IMR-90 (cell line): ENCODE measurements at regions not wholly inside any gene's neighbourhood (a gene's known extent, or its start where the extent isn't known, plus 50 kb on each side); places are given as distances from the start of the nearest gene placed in this dataset.

Source experiments
- ATAC-seq: fragments of 200-7000 bp; cut with Tn5 transposase; 2 replicates; pipeline ENCODE4 v1.9.1; 2020; ENCODE audit warnings: low read depth, mild to moderate bottlenecking, moderate library complexity
- BruUV-seq: library from RNA; stranded (reverse); fragments of 400-500 nt; replicated peaks from 2 replicates; lab custom pipeline; 2021; lab: Mats Ljungman, UMichigan
- CTCF ChIA-PET: fragments of 300-600 bp; formaldehyde crosslinking; extraction: SDS; loops from one replicate; lab custom pipeline; 2021; ENCODE audit warnings: antibody characterized with exemption; lab: Yijun Ruan, JAX
- POLR2A ChIA-PET: fragments of 300-600 bp; sonication (Branson Sonifier 250); formaldehyde crosslinking; loops from one replicate; lab custom pipeline; 2022; ENCODE audit warnings: antibody characterized with exemption; ENCODE audit not compliant: unreplicated experiment; lab: Charles Lee
- DNase-seq: peaks from one replicate; pipeline ENCODE4 v3.0.0; 2013
- H2AFZ ChIP-seq: replicated peaks from 2 replicates; pipeline ENCODE3; 2013; ENCODE audit warnings: low read length, mild to moderate bottlenecking; ENCODE audit not compliant: poor library complexity
- H2AK5ac ChIP-seq: 2 replicates; pipeline ENCODE4 v1.6.1; 2013; ENCODE audit warnings: low read depth, low read length, inconsistent platforms
- H2AK9ac ChIP-seq: replicated peaks from 2 replicates; pipeline ENCODE3; 2013; ENCODE audit warnings: mild to moderate bottlenecking, low read depth, low read length, moderate library complexity; ENCODE audit not compliant: poor library complexity
- H2BK120ac ChIP-seq: 2 replicates; pipeline ENCODE4 v1.6.1; 2013; ENCODE audit warnings: low read depth, low read length, inconsistent platforms
- H2BK15ac ChIP-seq: 3 replicates; pipeline ENCODE4 v1.6.1; 2013; ENCODE audit warnings: low read depth, low read length, inconsistent platforms
- H2BK20ac ChIP-seq: 2 replicates; pipeline ENCODE4 v1.6.1; 2013; ENCODE audit warnings: low read depth, mild to moderate bottlenecking, inconsistent platforms, low read length, moderate library complexity
- H2BK5ac ChIP-seq: 2 replicates; pipeline ENCODE4 v1.6.1; 2013; ENCODE audit warnings: mild to moderate bottlenecking, low read depth, low read length, inconsistent platforms; ENCODE audit not compliant: poor library complexity, severe bottlenecking
- H3K14ac ChIP-seq: replicated peaks from 2 replicates; pipeline ENCODE4 v1.6.1; 2013; ENCODE audit warnings: low read depth, low read length, inconsistent platforms
- H3K18ac ChIP-seq: 2 replicates; pipeline ENCODE4 v1.6.1; 2013; ENCODE audit warnings: low read depth, low read length, control low read depth
- H3K23ac ChIP-seq: 2 replicates; pipeline ENCODE4 v1.6.1; 2013; ENCODE audit warnings: low read depth, low read length, inconsistent platforms
- H3K27ac ChIP-seq: 2 replicates; pipeline ENCODE4 v1.5.1; 2013; ENCODE audit warnings: mild to moderate bottlenecking, control low read depth, low read length; ENCODE audit not compliant: insufficient read depth
- H3K27me3 ChIP-seq: 2 replicates; pipeline ENCODE4 v1.6.1; 2013; ENCODE audit warnings: low read length; ENCODE audit not compliant: control insufficient read depth, insufficient read depth
- H3K36me3 ChIP-seq: 2 replicates; pipeline ENCODE4 v1.6.1; 2013; ENCODE audit warnings: low read length, mixed read lengths; ENCODE audit not compliant: control insufficient read depth, insufficient read depth
- H3K4ac ChIP-seq: 2 replicates; pipeline ENCODE4 v1.6.1; 2013; ENCODE audit warnings: low read depth, low read length, inconsistent platforms
- H3K4me1 ChIP-seq: 2 replicates; pipeline ENCODE4 v1.6.1; 2013; ENCODE audit warnings: low read length, mixed read lengths; ENCODE audit not compliant: control insufficient read depth, insufficient read depth
- H3K4me2 ChIP-seq: 2 replicates; pipeline ENCODE4 v1.6.1; 2013; ENCODE audit warnings: low read depth, mild to moderate bottlenecking, control low read depth, low read length, moderate library complexity
- H3K4me3 ChIP-seq: 2 replicates; pipeline ENCODE4 v1.5.1; 2013; ENCODE audit warnings: low read depth, mild to moderate bottlenecking, control low read depth, low read length, moderate library complexity; ENCODE audit not compliant: insufficient read depth
- H3K56ac ChIP-seq: 2 replicates; pipeline ENCODE4 v1.6.1; 2013; ENCODE audit warnings: low read length, inconsistent platforms; ENCODE audit not compliant: insufficient read depth; ENCODE audit errors: extremely low read depth
- H3K79me1 ChIP-seq, 2 experiments: 2 replicates each; pipeline ENCODE4 v1.6.1; 2013; ENCODE audit warnings: low read length in 2 of 2, inconsistent platforms in 1 of 2, low read depth in 1 of 2
- H3K9ac ChIP-seq: 2 replicates; pipeline ENCODE4 v1.6.1; 2013; ENCODE audit warnings: low read depth, low read length, control low read depth
- H3K9me1 ChIP-seq: 2 replicates; pipeline ENCODE4 v1.6.1; 2013; ENCODE audit warnings: low read length, inconsistent platforms; ENCODE audit not compliant: insufficient read depth
- H3K9me3 ChIP-seq: 2 replicates; pipeline ENCODE4 v1.6.1; 2013; ENCODE audit warnings: low read length; ENCODE audit not compliant: control insufficient read depth, insufficient read depth
- H4K20me1 ChIP-seq: 2 replicates; pipeline ENCODE4 v1.6.1; 2013; ENCODE audit warnings: low read length, inconsistent platforms; ENCODE audit not compliant: insufficient read depth
- H4K5ac ChIP-seq: 2 replicates; pipeline ENCODE4 v1.6.1; 2013; ENCODE audit warnings: mild to moderate bottlenecking, low read depth, low read length, control low read depth
- H4K8ac ChIP-seq, 2 experiments: 2 replicates each; pipeline ENCODE4 v1.6.1; 2013; ENCODE audit warnings: low read depth in 2 of 2, low read length in 2 of 2, control low read depth in 1 of 2, inconsistent platforms in 1 of 2
- H4K91ac ChIP-seq: 2 replicates; pipeline ENCODE4 v1.6.1; 2013; ENCODE audit warnings: low read depth, low read length, inconsistent platforms; ENCODE audit not compliant: insufficient read depth
- BHLHE40 ChIP-seq: fragments of 150-350 bp; IDR thresholded peaks from 2 replicates; pipeline ENCODE4 v1.6.1; 2016; ENCODE audit warnings: mild to moderate bottlenecking, low read depth, low read length
- CEBPB ChIP-seq: IDR thresholded peaks from 2 replicates; pipeline ENCODE4 v1.6.1; 2012; ENCODE audit warnings: low read depth, low read length, improper control_type of control experiment
- CHD1 ChIP-seq: IDR thresholded peaks from 2 replicates; pipeline ENCODE4 v1.6.1; 2012; ENCODE audit warnings: low read depth, low read length, improper control_type of control experiment
- FOS ChIP-seq: fragments of 150-350 bp; IDR thresholded peaks from 2 replicates; pipeline ENCODE4 v1.6.1; 2016; ENCODE audit warnings: low read depth, low read length
- MAFK ChIP-seq: IDR thresholded peaks from 2 replicates; pipeline ENCODE4 v1.6.1; 2012; ENCODE audit warnings: low read depth, low read length, improper control_type of control experiment
- MAZ ChIP-seq: IDR thresholded peaks from 2 replicates; pipeline ENCODE4 v1.6.1; 2012; ENCODE audit warnings: low read depth, mild to moderate bottlenecking, low read length, improper control_type of control experiment, moderate library complexity, borderline replicate concordance
- NFE2L2 ChIP-seq: fragments of 150-350 bp; IDR thresholded peaks from 2 replicates; pipeline ENCODE4 v1.6.1; 2016; ENCODE audit warnings: low read depth, mild to moderate bottlenecking, low read length
- POLR2A ChIP-seq: IDR thresholded peaks from 2 replicates; pipeline ENCODE4 v1.6.1; 2012; ENCODE audit warnings: mild to moderate bottlenecking, low read depth, low read length
- RAD21 ChIP-seq: IDR thresholded peaks from 2 replicates; pipeline ENCODE4 v1.6.1; 2012; ENCODE audit warnings: low read length, improper control_type of control experiment
- RCOR1 ChIP-seq: IDR thresholded peaks from 2 replicates; pipeline ENCODE4 v1.6.1; 2012; ENCODE audit warnings: mild to moderate bottlenecking, low read length, improper control_type of control experiment; ENCODE audit not compliant: insufficient replicate concordance
- SMC3 ChIP-seq: fragments of 150-350 bp; IDR thresholded peaks from 2 replicates; pipeline ENCODE4 v1.6.1; 2016; ENCODE audit warnings: low read depth, mild to moderate bottlenecking, antibody characterized with exemption, low read length, moderate library complexity
- WGBS, 2 experiments: methylation state at CpG; one replicate each; pipeline versions ENCODE4 v1.1.5 to v1.1.7; 2013; ENCODE audit warnings: missing lambda C conversion rate in 2 of 2; ENCODE audit not compliant: insufficient read length in 1 of 2; ENCODE audit errors: extremely low coverage in 2 of 2; 5-methylcytosine and 5-hydroxymethylcytosine counted together
- dilution Hi-C: fragments of 300-500 bp; cut with HindIII; formaldehyde crosslinking; loops from one replicate; pipeline ENCODE4 v1.14.3; 2018; ENCODE audit warnings: low sequenced_read_pairs; ENCODE audit not compliant: unreplicated experiment
- in situ Hi-C: fragments of 300-500 bp; cut with MboI; formaldehyde crosslinking; loops from 3 replicates; pipeline ENCODE4 v1.14.3; 2019; ENCODE audit warnings: low sequenced_read_pairs, inconsistent platforms, mixed read lengths
- intact Hi-C: fragments of 100-400 bp; cut with micrococcal nuclease; formaldehyde crosslinking; loops from 2 replicates; pipeline ENCODE4 v1.10.0; 2022
- TF ChIP-seq, protein P1 (sequence below): fragments of 150-350 bp; IDR thresholded peaks from 2 replicates; pipeline ENCODE4 v1.6.1; 2016; ENCODE audit warnings: low read depth, mild to moderate bottlenecking, low read length, moderate library complexity, borderline replicate concordance
- TF ChIP-seq, protein P2 (sequence below): fragments of 150-350 bp; IDR thresholded peaks from 2 replicates; pipeline ENCODE4 v1.6.1; 2017; ENCODE audit warnings: mild to moderate bottlenecking, antibody characterized with exemption, low read length, low read depth

DNA sequence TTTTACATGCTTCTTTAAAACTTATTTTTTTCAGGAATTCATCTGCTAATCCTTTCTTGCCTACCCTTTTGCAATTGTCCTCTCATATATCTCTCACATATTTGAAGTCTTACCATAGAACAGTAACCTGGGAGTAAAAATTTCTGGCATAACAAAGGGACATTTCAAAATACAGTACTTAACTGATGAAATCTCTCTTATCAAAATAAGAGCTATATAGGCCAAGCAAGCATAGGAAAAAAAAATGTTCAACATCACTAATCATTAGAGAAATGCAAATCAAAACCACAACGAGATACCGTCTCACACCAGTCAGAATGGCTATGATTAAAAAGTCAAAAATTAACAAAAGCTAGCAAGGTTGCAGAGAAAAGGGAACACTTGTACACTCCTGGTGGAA, 2062.7 kb upstream of the CDH6 start:
- no peak overlapping the region for H4K5ac ChIP-seq
- WGBS, 2 experiments: no CpG with 5 or more reads among the region's 2 CpGs
- no peak overlapping the region for H2BK5ac ChIP-seq
- H3K27me3 ChIP-seq: no peaks in the 10 kb centered on the region
- intact Hi-C loops (no loop called here), in situ Hi-C loops (no loop called here), dilution Hi-C loops (no loop called here)
- no peaks in the 10 kb centered on the region for H3K36me3 ChIP-seq
- H3K56ac ChIP-seq: no peak overlapping the region
- DNase-seq: no peak
- H3K27ac ChIP-seq: no peak overlapping the region
- no peak overlapping the region for H3K18ac ChIP-seq
- no peaks in the 10 kb centered on the region for H3K4me1 ChIP-seq
- no TSS peak for BruUV-seq
- H3K23ac ChIP-seq: no peak overlapping the region
- ATAC-seq: no peak
- no peaks in the 10 kb centered on the region for H3K9me1 ChIP-seq
- no peak overlapping the region for H3K4me2 ChIP-seq
- H3K4ac ChIP-seq: no peak overlapping the region
- H3K14ac ChIP-seq: no peak overlapping the region
- POLR2A ChIA-PET: no interaction called here
- peaks cover 2% of the 10 kb centered on the region; the same call in 1 of the 2 replicates for H3K9me3 ChIP-seq
- no peak overlapping the region for H4K91ac ChIP-seq
- H2AFZ ChIP-seq: no peak overlapping the region
- H4K8ac ChIP-seq: no peak overlapping the region
- H4K20me1 ChIP-seq: no peaks in the 10 kb centered on the region
- no peak overlapping the region for H2AK9ac ChIP-seq
- no peak overlapping the region for H2AK5ac ChIP-seq
- no peaks in the 10 kb centered on the region for H3K79me1 ChIP-seq
- H3K4me3 ChIP-seq: no peak overlapping the region
- H2BK20ac ChIP-seq: no peak overlapping the region
- no peak overlapping the region for H2BK15ac ChIP-seq
- no peak overlapping the region for H2BK120ac ChIP-seq
- CTCF ChIA-PET: no interaction called here
- TF ChIP-seq, protein P1, sequence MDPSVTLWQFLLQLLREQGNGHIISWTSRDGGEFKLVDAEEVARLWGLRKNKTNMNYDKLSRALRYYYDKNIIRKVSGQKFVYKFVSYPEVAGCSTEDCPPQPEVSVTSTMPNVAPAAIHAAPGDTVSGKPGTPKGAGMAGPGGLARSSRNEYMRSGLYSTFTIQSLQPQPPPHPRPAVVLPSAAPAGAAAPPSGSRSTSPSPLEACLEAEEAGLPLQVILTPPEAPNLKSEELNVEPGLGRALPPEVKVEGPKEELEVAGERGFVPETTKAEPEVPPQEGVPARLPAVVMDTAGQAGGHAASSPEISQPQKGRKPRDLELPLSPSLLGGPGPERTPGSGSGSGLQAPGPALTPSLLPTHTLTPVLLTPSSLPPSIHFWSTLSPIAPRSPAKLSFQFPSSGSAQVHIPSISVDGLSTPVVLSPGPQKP: no peak
- no peak for TF ChIP-seq POLR2A
- TF ChIP-seq BHLHE40: no peak
- TF ChIP-seq CHD1: no peak
- no peak for TF ChIP-seq MAZ
- TF ChIP-seq SMC3: no peak
- TF ChIP-seq MAFK: no peak
- no peak for TF ChIP-seq RCOR1
- TF ChIP-seq, protein P2, sequence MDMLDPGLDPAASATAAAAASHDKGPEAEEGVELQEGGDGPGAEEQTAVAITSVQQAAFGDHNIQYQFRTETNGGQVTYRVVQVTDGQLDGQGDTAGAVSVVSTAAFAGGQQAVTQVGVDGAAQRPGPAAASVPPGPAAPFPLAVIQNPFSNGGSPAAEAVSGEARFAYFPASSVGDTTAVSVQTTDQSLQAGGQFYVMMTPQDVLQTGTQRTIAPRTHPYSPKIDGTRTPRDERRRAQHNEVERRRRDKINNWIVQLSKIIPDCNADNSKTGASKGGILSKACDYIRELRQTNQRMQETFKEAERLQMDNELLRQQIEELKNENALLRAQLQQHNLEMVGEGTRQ: no peak
- TF ChIP-seq CEBPB: no peak
- no peak for TF ChIP-seq RAD21
- TF ChIP-seq FOS: no peak
- TF ChIP-seq NFE2L2: no peak
- H3K9ac ChIP-seq: no peak overlapping the region
